ENCODE measurements at regions not wholly inside any gene's neighbourhood (a gene's known extent, or its start where the extent isn't known, plus 50 kb on each side); places are given as distances from the start of the nearest gene placed in this dataset.

DNA sequence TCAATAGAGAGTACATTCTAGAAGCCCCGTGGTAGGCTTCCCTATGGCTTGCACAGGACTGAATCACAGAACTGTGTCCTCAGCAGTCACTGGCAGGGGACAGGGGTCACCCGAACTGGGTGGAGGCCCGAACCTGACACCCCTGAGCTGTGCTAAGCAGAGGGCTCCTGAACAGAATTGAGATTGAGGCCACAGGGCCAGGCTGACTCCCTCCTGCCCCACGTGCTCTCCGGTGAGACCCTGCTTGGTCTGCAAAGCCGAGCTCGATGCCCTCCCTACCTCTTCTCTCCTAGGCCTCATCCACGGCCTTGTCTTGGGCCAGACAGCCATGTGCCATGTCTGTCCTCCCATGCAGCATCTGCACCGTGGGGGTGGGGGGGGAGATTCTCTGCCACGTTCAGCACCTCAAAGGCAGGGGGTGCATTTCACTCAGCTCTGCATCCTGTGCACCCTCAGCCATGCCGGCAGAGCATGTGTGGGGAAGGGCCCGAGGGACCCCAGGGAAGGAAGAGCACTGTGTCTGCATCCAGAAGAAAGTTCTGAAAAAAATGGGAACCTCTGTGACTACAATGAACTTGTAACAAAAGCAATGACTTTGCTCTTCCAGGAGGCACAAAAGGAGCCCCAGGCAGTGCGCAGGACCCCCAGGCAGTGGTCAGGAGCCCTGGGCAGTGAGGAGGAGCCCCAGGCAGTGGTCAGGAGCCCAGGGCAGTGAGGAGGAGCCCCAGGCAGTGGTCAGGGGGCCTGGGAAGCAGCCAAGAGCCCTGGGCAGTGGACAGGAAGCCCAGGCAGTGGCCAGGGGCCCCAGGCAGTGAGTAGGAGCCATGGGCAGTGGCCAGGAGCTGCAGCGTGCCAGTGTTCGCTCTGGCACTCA is 76.7 kb upstream of the SEPTIN5 start:
- TF ChIP-seq ISL1 (CRISPR knock-in tag; IDR thresholded peaks at IDR 0.05) = no peak
- TF ChIP-seq GLIS3 (CRISPR knock-in tag; IDR thresholded peaks at IDR 0.05) = no peak
- no peak for TF ChIP-seq ZFP3 (CRISPR knock-in tag; IDR thresholded peaks at IDR 0.05)
- TF ChIP-seq RARB (CRISPR knock-in tag; IDR thresholded peaks at IDR 0.05) = no peak
- no peak for TF ChIP-seq CSRNP3 (CRISPR knock-in tag; IDR thresholded peaks at IDR 0.05)
- TF ChIP-seq ZC3H10 (CRISPR knock-in tag; IDR thresholded peaks at IDR 0.05) = no peak
- TF ChIP-seq, protein P1, sequence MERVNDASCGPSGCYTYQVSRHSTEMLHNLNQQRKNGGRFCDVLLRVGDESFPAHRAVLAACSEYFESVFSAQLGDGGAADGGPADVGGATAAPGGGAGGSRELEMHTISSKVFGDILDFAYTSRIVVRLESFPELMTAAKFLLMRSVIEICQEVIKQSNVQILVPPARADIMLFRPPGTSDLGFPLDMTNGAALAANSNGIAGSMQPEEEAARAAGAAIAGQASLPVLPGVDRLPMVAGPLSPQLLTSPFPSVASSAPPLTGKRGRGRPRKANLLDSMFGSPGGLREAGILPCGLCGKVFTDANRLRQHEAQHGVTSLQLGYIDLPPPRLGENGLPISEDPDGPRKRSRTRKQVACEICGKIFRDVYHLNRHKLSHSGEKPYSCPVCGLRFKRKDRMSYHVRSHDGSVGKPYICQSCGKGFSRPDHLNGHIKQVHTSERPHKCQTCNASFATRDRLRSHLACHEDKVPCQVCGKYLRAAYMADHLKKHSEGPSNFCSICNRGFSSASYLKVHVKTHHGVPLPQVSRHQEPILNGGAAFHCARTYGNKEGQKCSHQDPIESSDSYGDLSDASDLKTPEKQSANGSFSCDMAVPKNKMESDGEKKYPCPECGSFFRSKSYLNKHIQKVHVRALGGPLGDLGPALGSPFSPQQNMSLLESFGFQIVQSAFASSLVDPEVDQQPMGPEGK (CRISPR knock-in tag; IDR thresholded peaks at IDR 0.05; ENCODE audit: borderline replicate concordance) = no peak
- no peak for TF ChIP-seq ARNTL (CRISPR knock-in tag; IDR thresholded peaks at IDR 0.05; ENCODE audit: borderline replicate concordance, low read depth)
- no peak for TF ChIP-seq OSR1 (CRISPR knock-in tag; IDR thresholded peaks at IDR 0.05)
- TF ChIP-seq ZNF565 (CRISPR knock-in tag; conservative IDR thresholded peaks at IDR 0.05; ENCODE audit: low read depth) = no peak
- TF ChIP-seq, protein P2, sequence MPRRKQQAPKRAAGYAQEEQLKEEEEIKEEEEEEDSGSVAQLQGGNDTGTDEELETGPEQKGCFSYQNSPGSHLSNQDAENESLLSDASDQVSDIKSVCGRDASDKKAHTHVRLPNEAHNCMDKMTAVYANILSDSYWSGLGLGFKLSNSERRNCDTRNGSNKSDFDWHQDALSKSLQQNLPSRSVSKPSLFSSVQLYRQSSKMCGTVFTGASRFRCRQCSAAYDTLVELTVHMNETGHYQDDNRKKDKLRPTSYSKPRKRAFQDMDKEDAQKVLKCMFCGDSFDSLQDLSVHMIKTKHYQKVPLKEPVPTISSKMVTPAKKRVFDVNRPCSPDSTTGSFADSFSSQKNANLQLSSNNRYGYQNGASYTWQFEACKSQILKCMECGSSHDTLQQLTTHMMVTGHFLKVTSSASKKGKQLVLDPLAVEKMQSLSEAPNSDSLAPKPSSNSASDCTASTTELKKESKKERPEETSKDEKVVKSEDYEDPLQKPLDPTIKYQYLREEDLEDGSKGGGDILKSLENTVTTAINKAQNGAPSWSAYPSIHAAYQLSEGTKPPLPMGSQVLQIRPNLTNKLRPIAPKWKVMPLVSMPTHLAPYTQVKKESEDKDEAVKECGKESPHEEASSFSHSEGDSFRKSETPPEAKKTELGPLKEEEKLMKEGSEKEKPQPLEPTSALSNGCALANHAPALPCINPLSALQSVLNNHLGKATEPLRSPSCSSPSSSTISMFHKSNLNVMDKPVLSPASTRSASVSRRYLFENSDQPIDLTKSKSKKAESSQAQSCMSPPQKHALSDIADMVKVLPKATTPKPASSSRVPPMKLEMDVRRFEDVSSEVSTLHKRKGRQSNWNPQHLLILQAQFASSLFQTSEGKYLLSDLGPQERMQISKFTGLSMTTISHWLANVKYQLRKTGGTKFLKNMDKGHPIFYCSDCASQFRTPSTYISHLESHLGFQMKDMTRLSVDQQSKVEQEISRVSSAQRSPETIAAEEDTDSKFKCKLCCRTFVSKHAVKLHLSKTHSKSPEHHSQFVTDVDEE (CRISPR knock-in tag; IDR thresholded peaks at IDR 0.05) = no peak

All from SK-N-SH treated with all-trans-retinoic acid at 6 μM for 48 hours (cell line).